GM19240 (cell line): ENCODE measurements at regions not wholly inside any gene's neighbourhood (a gene's known extent, or its start where the extent isn't known, plus 50 kb on each side); places are given as distances from the start of the nearest gene placed in this dataset.
"Not testable (repeated sequence)": the region's sequence is repeated elsewhere in the genome, so short reads cannot be mapped to it uniquely, and the experiment has no call there.

Experiments used
- DNase-seq: peaks from one replicate; pipeline ENCODE4 v3.0.0; 2011; ENCODE audit warnings: low spot score; ENCODE audit not compliant: insufficient read length

- DNase-seq = no peak
Observed at GRCh38 chrX:46169808-46170207, 375.4 kb downstream of the ZNF674 start.

GRCh38 chrX:46168254-46168653 lies 377.0 kb downstream of the ZNF674 start:
- DNase-seq = no peak

GRCh38 chrX:46165866-46166265 lies 379.4 kb downstream of the ZNF674 start:
- DNase-seq = no peak

GRCh38 chrX:46165411-46165810 lies 379.8 kb downstream of the ZNF674 start:
- no peak for DNase-seq

GRCh38 chrX:46152756-46153155 lies 392.5 kb downstream of the ZNF674 start:
- DNase-seq = no peak

GRCh38 chrX:46151332-46151731 lies 393.9 kb downstream of the ZNF674 start:
- not testable (repeated sequence) for DNase-seq

- DNase-seq = no peak
Observed at GRCh38 chrX:46144566-46144965, 400.7 kb downstream of the ZNF674 start.

GRCh38 chrX:46140272-46140671 lies 404.9 kb downstream of the ZNF674 start:
- no peak for DNase-seq

- DNase-seq = no peak
Observed at GRCh38 chrX:46130247-46130646, 415.0 kb downstream of the ZNF674 start.

- no peak for DNase-seq
Observed at GRCh38 chrX:46125111-46125510, 420.1 kb downstream of the ZNF674 start.

GRCh38 chrX:46117234-46117633 lies 428.0 kb downstream of the ZNF674 start:
- DNase-seq = no peak

- not testable (repeated sequence) for DNase-seq
Observed at GRCh38 chrX:46087310-46087709, 457.9 kb downstream of the ZNF674 start.

GRCh38 chrX:46080121-46080520 lies 465.1 kb downstream of the ZNF674 start:
- not testable (repeated sequence) for DNase-seq

GRCh38 chrX:46072791-46073190 lies 472.4 kb downstream of the ZNF674 start:
- DNase-seq = no peak

GRCh38 chrX:46072372-46072771 lies 472.8 kb downstream of the ZNF674 start:
- no peak for DNase-seq

GRCh38 chrX:46070421-46070820 lies 474.8 kb downstream of the ZNF674 start:
- no peak for DNase-seq

- no peak for DNase-seq
Observed at GRCh38 chrX:46059316-46059715, 485.9 kb downstream of the ZNF674 start.

- DNase-seq = no peak
Observed at GRCh38 chrX:46044486-46044885, 500.7 kb downstream of the ZNF674 start.

- no peak for DNase-seq
Observed at GRCh38 chrX:46040001-46040400, 505.2 kb downstream of the ZNF674 start.

- DNase-seq = no peak
Observed at GRCh38 chrX:46039526-46039925, 505.7 kb downstream of the ZNF674 start.

- DNase-seq = no peak
Observed at GRCh38 chrX:46036508-46036907, 508.7 kb downstream of the ZNF674 start.

- DNase-seq = no peak
Observed at GRCh38 chrX:46034868-46035267, 510.4 kb downstream of the ZNF674 start.

- no peak for DNase-seq
Observed at GRCh38 chrX:46029777-46030176, 515.4 kb downstream of the ZNF674 start.

- DNase-seq = no peak
Observed at GRCh38 chrX:46016296-46016695, 528.9 kb downstream of the ZNF674 start.
